VCaP (cell line): ENCODE measurements at regions not wholly inside any gene's neighbourhood (a gene's known extent, or its start where the extent isn't known, plus 50 kb on each side); places are given as distances from the start of the nearest gene placed in this dataset.

Experiments used
- H3K27ac ChIP-seq: fragments of 450-650 bp; 2 replicates; pipeline ENCODE4 v1.5.1; 2017
- CTCF ChIP-seq: fragments of 450-650 bp; conservative IDR thresholded peaks from 2 replicates; pipeline ENCODE4 v1.5.1; 2017; ENCODE audit warnings: mild to moderate bottlenecking, moderate library complexity

DNA sequence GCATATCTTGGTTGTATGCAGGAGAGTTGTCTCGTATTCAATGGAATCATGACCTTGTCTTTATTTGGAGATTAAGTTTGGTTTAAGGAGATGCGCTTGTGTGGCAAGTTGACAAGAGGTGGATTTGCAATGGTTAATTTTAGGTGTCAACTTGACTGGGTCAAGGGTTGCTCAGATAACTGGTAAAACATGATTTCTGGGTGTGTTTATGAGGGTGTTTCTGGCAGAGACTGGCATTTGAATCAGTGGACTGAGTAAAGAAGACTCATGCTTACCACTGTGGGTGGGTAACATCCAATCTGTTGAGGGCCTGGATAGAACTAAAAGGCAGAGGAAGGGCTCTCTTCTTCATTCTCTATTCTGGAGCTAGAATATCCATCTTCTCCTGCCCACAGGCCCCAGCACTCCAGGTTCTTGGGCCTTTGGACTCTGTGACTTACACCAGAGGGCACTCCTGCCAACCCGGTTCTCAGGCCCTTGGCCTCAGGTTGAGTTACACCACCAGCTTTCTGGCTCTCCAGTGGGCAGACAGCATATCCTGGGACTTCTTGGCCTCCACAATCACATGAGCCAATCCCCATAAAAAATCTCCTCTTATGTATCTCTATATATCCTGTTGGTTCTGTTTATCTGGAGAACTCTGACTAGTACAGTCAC is 141.5 kb upstream of the ARID2 start:
- H3K27ac ChIP-seq, result no peak overlapping the region
- no peak for TF ChIP-seq CTCF

GRCh38 chr12:45590646-45591045 is 138.9 kb upstream of the ARID2 start:
- no peak for TF ChIP-seq CTCF
- no peak overlapping the region for H3K27ac ChIP-seq

GRCh38 chr12:45591635-45592034 is 137.9 kb upstream of the ARID2 start:
- H3K27ac ChIP-seq, result no peak overlapping the region
- no peak for TF ChIP-seq CTCF

DNA sequence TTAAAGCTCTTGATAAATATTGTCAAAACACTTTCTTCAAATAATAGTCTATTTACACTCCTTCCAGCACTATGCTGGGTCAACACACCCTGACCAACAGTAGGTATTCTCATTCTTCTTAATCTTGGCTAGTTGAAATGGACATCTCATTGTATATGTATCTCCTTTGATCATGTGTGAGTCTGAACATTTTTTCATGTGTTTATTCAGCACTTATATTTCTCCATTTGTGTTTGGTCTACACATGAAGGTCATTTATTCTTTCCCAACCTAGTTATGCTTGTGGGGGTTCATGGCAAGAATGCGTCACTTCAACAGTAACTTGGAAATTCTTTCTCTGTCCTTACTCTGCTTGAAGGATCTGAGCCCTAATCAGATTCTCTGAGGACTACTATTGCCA is 133.1 kb upstream of the ARID2 start:
- TF ChIP-seq CTCF, result no peak
- H3K27ac ChIP-seq, result no peak overlapping the region

GRCh38 chr12:45598336-45598735 is 131.2 kb upstream of the ARID2 start:
- TF ChIP-seq CTCF, result no peak
- no peak overlapping the region for H3K27ac ChIP-seq

DNA sequence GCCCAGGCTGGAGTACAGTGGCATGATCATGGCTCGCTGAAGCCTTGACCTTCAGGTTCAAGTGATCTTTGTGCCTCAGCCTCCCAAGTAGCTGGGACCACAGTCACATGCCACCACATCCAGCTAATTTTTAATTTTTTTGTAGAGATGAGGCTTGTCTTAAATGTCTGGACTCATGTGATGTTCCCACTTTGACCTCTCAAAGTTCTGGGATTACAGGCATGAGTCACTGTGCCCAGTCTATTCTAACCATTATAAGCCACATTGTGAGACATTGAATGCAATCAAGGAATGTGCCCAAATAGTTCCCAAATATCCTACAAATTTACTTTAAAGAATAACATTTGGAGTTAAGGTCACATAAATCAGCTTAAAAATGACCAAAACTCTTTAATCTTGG is 130.7 kb upstream of the ARID2 start:
- no peak for TF ChIP-seq CTCF
- no peak overlapping the region for H3K27ac ChIP-seq

DNA sequence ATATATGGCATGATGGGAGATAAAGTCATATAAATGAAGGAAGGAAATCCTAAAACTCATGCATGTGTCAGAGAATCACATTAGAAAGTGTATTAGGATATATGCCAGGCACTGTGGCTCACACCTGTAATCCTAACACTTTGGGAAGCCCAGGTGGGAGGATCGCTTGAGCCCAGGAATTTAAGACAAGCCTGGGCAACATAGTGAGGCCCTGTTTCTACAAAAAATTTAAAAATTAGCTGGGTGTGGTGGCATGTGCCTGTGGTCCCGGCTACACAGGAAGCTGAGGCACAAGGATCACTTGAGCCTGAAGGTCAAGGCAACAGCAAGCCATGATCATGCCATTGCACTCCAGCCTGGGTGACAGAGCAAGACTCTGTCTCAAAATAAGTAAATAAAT is 130.3 kb upstream of the ARID2 start:
- H3K27ac ChIP-seq, result no peak overlapping the region
- TF ChIP-seq CTCF, result no peak
